Ovary (tissue), 3 donors: ENCODE measurements at regions not wholly inside any gene's neighbourhood (a gene's known extent, or its start where the extent isn't known, plus 50 kb on each side); places are given as distances from the start of the nearest gene placed in this dataset.
"Not testable (repeated sequence)": the region's sequence is repeated elsewhere in the genome, so short reads cannot be mapped to it uniquely, and the experiment has no call there.

Experiments
- EP300 ChIP-seq: sonication (generic); formaldehyde crosslinking; IDR thresholded peaks from one replicate; pipeline ENCODE4 v1.6.1; 2017; ENCODE audit warnings: antibody characterized with exemption
- POLR2A ChIP-seq: fragments of 450-650 bp; IDR thresholded peaks from one replicate; pipeline ENCODE4 v1.6.1; 2017; ENCODE audit warnings: antibody characterized with exemption, mild to moderate bottlenecking, moderate library complexity
- TF ChIP-seq, protein P1 (sequence below), 3 donors: fragments of 450-650 bp in 2 of 3; fragments of 200-600 bp in 1 of 3; IDR thresholded peaks; one replicate each; pipeline versions ENCODE4 v1.5.1 to v1.8.0; 2016 to 2022; ENCODE audit warnings: antibody characterized with exemption in 3 of 3, mild to moderate bottlenecking in 1 of 3
- donor health status: DM: no; HTN: no; CAD: no.

DNA sequence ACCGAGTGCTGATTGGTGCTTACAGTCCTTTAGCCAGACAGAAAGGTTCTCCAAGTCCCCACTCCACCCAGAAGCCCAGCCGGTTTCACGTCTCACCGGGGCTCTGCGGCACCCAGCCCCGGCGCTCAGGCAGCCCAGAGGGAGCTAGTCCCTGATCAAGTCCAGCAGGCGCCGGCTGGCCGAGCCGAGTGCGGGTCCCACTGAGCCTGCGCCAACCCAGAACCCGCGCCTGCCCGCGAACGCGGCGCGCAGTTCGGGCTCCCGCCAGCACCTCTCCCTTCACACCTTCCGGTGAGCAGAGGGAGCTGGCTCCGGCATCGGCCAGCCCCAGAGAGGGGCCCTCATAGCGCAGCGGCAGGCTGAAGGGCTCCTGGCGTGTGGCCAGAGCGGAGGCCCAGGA, 481.6 kb upstream of the CHD1 start:
- TF ChIP-seq, protein P1, sequence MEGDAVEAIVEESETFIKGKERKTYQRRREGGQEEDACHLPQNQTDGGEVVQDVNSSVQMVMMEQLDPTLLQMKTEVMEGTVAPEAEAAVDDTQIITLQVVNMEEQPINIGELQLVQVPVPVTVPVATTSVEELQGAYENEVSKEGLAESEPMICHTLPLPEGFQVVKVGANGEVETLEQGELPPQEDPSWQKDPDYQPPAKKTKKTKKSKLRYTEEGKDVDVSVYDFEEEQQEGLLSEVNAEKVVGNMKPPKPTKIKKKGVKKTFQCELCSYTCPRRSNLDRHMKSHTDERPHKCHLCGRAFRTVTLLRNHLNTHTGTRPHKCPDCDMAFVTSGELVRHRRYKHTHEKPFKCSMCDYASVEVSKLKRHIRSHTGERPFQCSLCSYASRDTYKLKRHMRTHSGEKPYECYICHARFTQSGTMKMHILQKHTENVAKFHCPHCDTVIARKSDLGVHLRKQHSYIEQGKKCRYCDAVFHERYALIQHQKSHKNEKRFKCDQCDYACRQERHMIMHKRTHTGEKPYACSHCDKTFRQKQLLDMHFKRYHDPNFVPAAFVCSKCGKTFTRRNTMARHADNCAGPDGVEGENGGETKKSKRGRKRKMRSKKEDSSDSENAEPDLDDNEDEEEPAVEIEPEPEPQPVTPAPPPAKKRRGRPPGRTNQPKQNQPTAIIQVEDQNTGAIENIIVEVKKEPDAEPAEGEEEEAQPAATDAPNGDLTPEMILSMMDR (IDR thresholded peaks at IDR 0.05) = not testable (repeated sequence)
- TF ChIP-seq POLR2A, EP300: not testable (repeated sequence)
